T-helper 17 cell (primary cell): ENCODE measurements at regions not wholly inside any gene's neighbourhood (a gene's known extent, or its start where the extent isn't known, plus 50 kb on each side); places are given as distances from the start of the nearest gene placed in this dataset.

Experiments
- ATAC-seq: fragments of 150-1000 bp; cut with Tn5 transposase; 2 replicates; pipeline ENCODE4 v1.10.0; 2021; ENCODE audit warnings: mild to moderate bottlenecking, moderate library complexity
- DNase-seq, 3 donors: peaks; one replicate each; pipeline versions ENCODE4 v3.0.0 to v3.0.0-alpha.2; 2020 to 2021
- H3K9me3 ChIP-seq: one replicate; pipeline ENCODE4 v1.7.0; 2013; ENCODE audit warnings: low read length, mild to moderate bottlenecking; ENCODE audit not compliant: control insufficient read depth, poor library complexity, severe bottlenecking
- H3K27ac Mint-ChIP-seq: one replicate; pipeline ENCODE4 v1.8.0; 2022; ENCODE audit warnings: mild to moderate bottlenecking, moderate library complexity, mixed read lengths
- H3K27me3 Mint-ChIP-seq: one replicate; pipeline ENCODE4 v1.8.0; 2022; ENCODE audit warnings: mixed read lengths
- H3K36me3 Mint-ChIP-seq: one replicate; pipeline ENCODE4 v1.8.0; 2022; ENCODE audit warnings: low read depth, mixed read lengths
- H3K4me1 Mint-ChIP-seq: one replicate; pipeline ENCODE4 v1.8.0; 2022; ENCODE audit warnings: mild to moderate bottlenecking, mixed read lengths
- H3K4me3 Mint-ChIP-seq: one replicate; pipeline ENCODE4 v1.8.0; 2022; ENCODE audit warnings: mild to moderate bottlenecking, moderate library complexity, mixed read lengths

GRCh38 chr5:148708854-148709253 is 54.5 kb upstream of the HTR4 start:
- Mint-ChIP-seq H3K36me3 (no peaks in the 10 kb centered on the region), H3K4me1 (no peaks in the 10 kb centered on the region), H3K27me3 (peaks cover 16% of the 10 kb centered on the region), H3K4me3 (no peak overlapping the region), H3K27ac (no peak overlapping the region)
- DNase-seq, result no peak
- no peaks in the 10 kb centered on the region for H3K9me3 ChIP-seq
- ATAC-seq, result no peak

DNA sequence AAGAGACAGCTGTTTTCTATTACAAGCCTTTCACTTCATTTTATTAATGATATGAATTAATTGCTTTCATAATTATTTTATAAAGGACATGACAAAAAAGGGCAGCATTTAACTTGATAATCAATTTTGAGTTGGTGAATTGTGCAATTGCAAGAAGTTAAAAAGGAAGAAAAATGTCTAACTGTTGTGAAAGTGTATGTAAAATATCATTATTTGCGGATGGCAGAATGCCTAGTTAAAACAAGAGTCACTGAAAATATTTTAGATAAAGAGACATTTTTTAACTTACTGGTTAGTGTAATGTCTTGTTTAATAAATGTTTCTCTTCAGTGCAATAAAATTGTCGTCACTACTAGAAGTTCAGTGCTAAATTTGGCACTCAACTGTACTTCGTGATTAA is 57.6 kb upstream of the HTR4 start:
- no peak for DNase-seq
- no peak overlapping the region for H3K4me3 Mint-ChIP-seq
- H3K4me1 Mint-ChIP-seq, result no peaks in the 10 kb centered on the region
- H3K36me3 Mint-ChIP-seq, result peaks cover 2% of the 10 kb centered on the region
- peaks cover 21% of the 10 kb centered on the region for H3K27me3 Mint-ChIP-seq
- H3K27ac Mint-ChIP-seq, result no peak overlapping the region
- H3K9me3 ChIP-seq, result no peaks in the 10 kb centered on the region
- no peak for ATAC-seq

DNA sequence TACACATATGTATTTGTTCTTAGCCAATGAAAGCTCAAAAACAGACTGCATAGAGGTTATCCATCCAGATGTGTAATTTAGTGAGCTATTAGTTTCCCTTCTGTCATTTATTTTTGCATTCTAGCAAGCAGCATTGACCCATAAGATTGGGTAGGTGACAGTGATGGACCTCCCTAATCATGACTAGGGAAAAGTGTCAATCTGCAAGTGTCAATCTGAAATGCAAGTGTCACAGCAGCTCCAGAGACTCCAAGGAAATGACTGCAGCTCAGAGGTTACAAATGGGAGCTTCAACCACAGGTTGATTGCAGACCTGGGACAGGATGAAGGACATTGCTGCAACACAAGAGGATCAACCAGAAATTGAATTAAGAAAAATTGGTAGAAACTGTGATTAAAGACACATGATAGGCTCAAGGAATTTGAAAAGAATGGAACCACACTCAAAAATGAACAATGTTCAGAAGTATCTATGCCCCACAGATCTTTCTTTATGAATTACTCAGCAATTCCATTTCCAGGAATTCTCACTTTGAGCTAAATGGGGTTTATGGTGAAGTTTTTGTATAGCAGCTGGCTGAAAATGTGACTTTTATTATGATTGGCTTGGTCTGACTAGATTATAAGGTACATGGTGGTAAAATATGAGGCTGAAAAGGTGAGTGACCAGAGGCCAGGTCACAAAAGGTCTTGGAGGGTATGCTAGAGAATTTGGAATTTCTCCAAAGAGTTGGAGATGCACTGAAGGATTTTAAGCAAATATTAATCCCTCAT is 59.6 kb upstream of the HTR4 start:
- H3K36me3 Mint-ChIP-seq, result peaks cover 2% of the 10 kb centered on the region
- ATAC-seq (no peak), DNase-seq (no peak)
- peaks cover 37% of the 10 kb centered on the region for H3K27me3 Mint-ChIP-seq
- H3K4me3 Mint-ChIP-seq, result no peak overlapping the region
- H3K4me1 Mint-ChIP-seq, result no peaks in the 10 kb centered on the region
- no peak overlapping the region for H3K27ac Mint-ChIP-seq
- H3K9me3 ChIP-seq, result no peaks in the 10 kb centered on the region

GRCh38 chr5:148716716-148717115 is 62.4 kb upstream of the HTR4 start:
- DNase-seq, result no peak
- no peak for ATAC-seq
- Mint-ChIP-seq H3K4me3 (no peak overlapping the region), H3K27ac (no peak overlapping the region), H3K27me3 (peaks cover 50% of the 10 kb centered on the region), H3K36me3 (peaks cover 2% of the 10 kb centered on the region), H3K4me1 (peaks cover 2% of the 10 kb centered on the region)
- H3K9me3 ChIP-seq, result no peaks in the 10 kb centered on the region

DNA sequence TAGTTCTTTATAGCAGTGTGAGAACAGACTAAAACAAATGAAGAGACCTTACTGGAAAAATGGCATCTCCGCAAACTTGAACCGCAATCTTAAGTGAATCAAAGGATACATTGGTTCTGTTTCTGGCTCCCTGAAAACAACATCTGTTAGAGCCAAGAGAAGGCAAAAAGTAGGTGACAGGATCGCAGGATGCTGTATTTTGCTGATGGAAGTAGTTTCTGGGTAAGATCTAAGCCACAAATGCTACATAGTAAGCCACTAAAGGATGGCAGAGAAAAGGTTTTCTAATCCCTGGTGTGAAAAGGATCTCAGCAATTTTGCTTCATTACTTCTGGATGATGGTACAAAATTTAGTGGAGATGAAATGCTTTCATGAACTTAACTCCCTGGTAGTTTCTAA is 63.3 kb upstream of the HTR4 start:
- H3K9me3 ChIP-seq, result no peaks in the 10 kb centered on the region
- Mint-ChIP-seq H3K27me3 (peaks cover 50% of the 10 kb centered on the region), H3K36me3 (peaks cover 2% of the 10 kb centered on the region), H3K27ac (no peak overlapping the region), H3K4me1 (peaks cover 2% of the 10 kb centered on the region), H3K4me3 (no peak overlapping the region)
- DNase-seq, result no peak
- no peak for ATAC-seq

GRCh38 chr5:148719605-148720004 is 65.3 kb upstream of the HTR4 start:
- Mint-ChIP-seq H3K27ac (no peak overlapping the region), H3K36me3 (peaks cover 2% of the 10 kb centered on the region), H3K27me3 (peaks cover 59% of the 10 kb centered on the region), H3K4me1 (peaks cover 2% of the 10 kb centered on the region), H3K4me3 (no peak overlapping the region)
- DNase-seq (no peak), ATAC-seq (no peak)
- no peaks in the 10 kb centered on the region for H3K9me3 ChIP-seq

DNA sequence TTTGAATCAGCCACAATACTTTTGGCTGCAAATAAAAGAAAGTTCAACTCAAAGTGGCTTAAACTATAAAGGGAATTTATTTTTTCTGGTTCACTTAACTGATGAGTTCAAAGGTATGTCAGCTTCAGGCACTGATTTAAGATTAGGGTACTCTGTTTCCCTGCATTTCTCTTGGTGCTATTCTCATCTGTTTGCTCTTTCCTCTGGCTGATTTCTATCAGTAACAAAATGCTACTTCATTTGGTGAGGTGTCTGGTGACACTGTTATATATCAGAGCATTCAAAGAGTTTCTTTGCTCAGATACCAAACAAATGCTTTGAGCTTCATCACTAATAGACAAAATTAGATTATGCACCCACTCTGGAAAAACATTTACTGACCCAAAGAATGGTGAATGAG is 65.9 kb upstream of the HTR4 start:
- no peak overlapping the region for H3K4me3 Mint-ChIP-seq
- no peaks in the 10 kb centered on the region for H3K36me3 Mint-ChIP-seq
- H3K4me1 Mint-ChIP-seq, result peaks cover 2% of the 10 kb centered on the region
- no peak overlapping the region for H3K27ac Mint-ChIP-seq
- no peak for DNase-seq
- no peak for ATAC-seq
- no peaks in the 10 kb centered on the region for H3K9me3 ChIP-seq
- peaks cover 55% of the 10 kb centered on the region for H3K27me3 Mint-ChIP-seq

- ATAC-seq (no peak), DNase-seq (no peak)
- H3K27ac Mint-ChIP-seq, result no peak overlapping the region
- H3K9me3 ChIP-seq, result no peaks in the 10 kb centered on the region
- no peaks in the 10 kb centered on the region for H3K36me3 Mint-ChIP-seq
- peaks cover 2% of the 10 kb centered on the region for H3K4me1 Mint-ChIP-seq
- no peak overlapping the region for H3K4me3 Mint-ChIP-seq
- peaks cover 59% of the 10 kb centered on the region for H3K27me3 Mint-ChIP-seq
These were observed 68.8 kb upstream of the HTR4 start for GRCh38 chr5:148723143-148723542.

DNA sequence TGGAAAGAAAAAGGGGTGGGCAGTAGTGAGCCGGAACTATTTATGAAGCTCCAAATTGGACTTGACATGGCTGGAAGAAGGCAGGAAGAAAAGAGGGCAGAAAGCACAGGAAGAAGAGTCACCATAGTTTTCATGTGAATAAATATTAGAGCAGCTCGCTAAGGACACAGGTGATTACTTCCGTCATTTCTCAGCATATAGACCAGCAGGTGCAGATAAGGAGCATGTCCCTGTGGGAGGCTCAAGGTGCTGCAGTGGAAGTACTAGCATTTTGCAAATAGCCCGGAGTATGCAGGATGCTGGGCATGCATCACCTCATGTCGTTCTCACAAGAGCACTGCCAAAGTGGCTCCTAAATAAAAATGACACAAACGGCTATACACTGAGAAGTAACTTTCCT is 71.3 kb upstream of the HTR4 start:
- DNase-seq, result no peak

DNA sequence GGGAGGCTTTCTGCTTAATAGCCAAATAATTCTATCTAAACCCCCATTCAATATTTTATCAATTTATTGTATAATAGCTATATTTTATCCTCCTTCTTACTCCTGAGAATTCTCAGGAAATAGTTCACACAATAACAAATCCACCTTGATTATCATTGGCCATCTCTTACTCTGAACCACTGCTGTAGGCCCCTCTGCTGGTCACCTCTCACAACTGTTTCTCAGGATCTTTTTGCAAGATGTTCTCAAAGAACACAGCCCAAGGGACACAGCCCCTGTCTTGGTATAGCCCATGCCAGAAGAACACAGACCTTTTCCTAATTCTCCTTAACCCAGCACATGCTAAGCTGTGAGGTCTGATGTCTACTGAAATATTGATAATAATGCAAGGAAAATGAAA is 74.9 kb upstream of the HTR4 start:
- H3K36me3 Mint-ChIP-seq, result no peaks in the 10 kb centered on the region
- no peak overlapping the region for H3K27ac Mint-ChIP-seq
- DNase-seq (no peak), ATAC-seq (no peak)
- no peaks in the 10 kb centered on the region for H3K9me3 ChIP-seq
- no peak overlapping the region for H3K4me3 Mint-ChIP-seq
- H3K4me1 Mint-ChIP-seq, result peaks cover 20% of the 10 kb centered on the region
- H3K27me3 Mint-ChIP-seq, result peaks cover 37% of the 10 kb centered on the region

More for the DNA sequence above, 71.3 kb upstream of the HTR4 start:
- ATAC-seq, result no peak
- no peaks in the 10 kb centered on the region for H3K9me3 ChIP-seq
- peaks cover 47% of the 10 kb centered on the region for H3K27me3 Mint-ChIP-seq
- H3K4me3 Mint-ChIP-seq, result no peak overlapping the region
- H3K36me3 Mint-ChIP-seq, result no peaks in the 10 kb centered on the region
- H3K4me1 Mint-ChIP-seq, result no peaks in the 10 kb centered on the region
- H3K27ac Mint-ChIP-seq, result no peak overlapping the region

DNA sequence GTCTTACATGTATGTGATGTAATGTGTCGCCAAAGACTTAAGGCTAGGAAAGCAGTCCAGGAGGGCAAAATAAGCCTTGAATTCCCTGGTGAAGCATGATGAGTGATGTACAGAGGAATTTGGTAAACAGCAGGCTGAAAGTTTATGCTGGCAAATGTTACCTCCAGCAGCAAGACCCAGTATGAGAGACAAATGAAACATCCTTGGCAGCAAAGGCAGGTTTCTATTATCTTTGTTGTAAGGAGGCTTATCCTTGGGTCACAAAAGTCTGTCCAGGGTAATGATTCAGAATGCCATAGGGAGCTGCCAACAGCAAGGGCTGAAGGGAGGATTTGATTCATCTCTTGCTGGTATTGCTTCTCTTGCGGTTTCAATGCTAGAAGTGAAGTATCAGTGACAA is 75.9 kb upstream of the HTR4 start:
- DNase-seq, result no peak
- ATAC-seq, result no peak
- Mint-ChIP-seq H3K4me3 (no peak overlapping the region), H3K27ac (no peak overlapping the region), H3K27me3 (peaks cover 37% of the 10 kb centered on the region), H3K4me1 (peaks cover 22% of the 10 kb centered on the region), H3K36me3 (no peaks in the 10 kb centered on the region)
- no peaks in the 10 kb centered on the region for H3K9me3 ChIP-seq

DNA sequence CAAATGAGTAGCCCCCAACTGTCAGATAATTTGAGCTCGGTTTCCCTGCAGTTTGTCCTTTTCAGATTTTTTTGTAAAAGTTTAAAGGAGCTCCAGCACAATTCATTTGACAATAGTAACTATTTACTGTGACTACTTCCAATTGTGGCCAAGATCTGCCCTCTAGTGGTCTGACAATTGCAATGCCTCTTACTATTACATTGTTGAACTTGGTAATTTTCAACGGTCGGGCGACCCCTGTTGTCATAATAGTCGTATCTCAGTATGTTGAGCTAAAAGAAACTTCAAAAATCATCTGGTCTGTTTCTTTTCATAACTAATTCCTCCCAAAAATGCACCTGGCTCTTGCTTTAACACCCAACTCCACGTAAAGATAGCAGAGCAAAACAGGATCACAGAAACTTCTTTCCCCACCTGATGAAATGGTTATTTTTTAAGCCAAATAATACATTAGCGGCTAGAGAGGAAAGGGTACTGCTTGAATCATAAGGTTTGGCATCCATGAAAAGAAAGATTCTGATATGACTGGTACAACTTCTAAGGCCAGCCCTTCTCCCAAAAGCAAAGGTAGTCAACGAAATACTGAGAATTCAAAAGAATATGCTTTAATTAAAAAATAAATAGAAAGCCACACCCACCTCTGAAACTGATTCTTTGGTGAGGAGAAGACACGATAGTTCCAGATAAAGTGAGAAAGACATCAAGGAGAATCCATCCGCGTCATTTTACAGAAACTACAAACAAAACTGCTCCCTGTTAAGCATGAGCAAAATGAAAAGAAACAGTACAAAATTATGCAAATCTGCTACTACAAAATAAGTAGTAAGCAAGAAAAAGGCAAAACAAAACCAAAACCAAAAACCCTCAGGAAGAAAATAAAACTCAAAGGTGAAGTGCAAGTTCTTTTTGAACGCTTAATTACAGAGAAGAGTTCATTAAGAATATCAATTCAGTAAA is 76.9 kb upstream of the HTR4 start:
- DNase-seq, result peak in 2 of 3 donors; percentile 26 to 42

DNA sequence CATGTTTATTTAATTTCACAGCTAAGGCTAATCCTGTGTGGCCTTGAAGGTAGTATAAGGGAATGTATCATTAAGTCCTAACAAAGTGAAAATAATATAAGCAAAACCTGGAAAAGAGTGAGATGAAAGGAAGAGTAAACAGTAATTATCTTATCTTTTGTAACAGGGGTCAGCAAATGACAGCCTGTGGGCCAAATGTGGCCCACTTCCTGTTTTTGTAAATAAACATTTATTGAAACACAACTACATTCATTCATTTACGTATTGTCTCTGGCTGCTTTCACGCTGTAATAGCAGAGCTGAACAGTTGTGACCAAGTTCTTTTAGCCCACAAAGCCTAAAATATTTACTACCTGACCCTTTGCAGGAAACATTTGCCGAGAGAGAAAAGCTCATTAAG is 78.4 kb upstream of the HTR4 start:
- H3K27me3 Mint-ChIP-seq, result peaks cover 42% of the 10 kb centered on the region
- H3K36me3 Mint-ChIP-seq, result no peaks in the 10 kb centered on the region
- ATAC-seq, result no peak
- no peak overlapping the region for H3K27ac Mint-ChIP-seq
- no peak overlapping the region for H3K4me3 Mint-ChIP-seq
- no peak for DNase-seq
- no peaks in the 10 kb centered on the region for H3K9me3 ChIP-seq
- peaks cover 22% of the 10 kb centered on the region for H3K4me1 Mint-ChIP-seq

More for the DNA sequence above, 76.9 kb upstream of the HTR4 start:
- Mint-ChIP-seq H3K27ac (peak overlapping the region; percentile 47), H3K27me3 (peaks cover 39% of the 10 kb centered on the region), H3K4me3 (peak overlapping the region; percentile 82), H3K4me1 (peaks cover 22% of the 10 kb centered on the region), H3K36me3 (no peaks in the 10 kb centered on the region)
- no peaks in the 10 kb centered on the region for H3K9me3 ChIP-seq
- peak; percentile 98 for ATAC-seq
